B cell (primary cell): ENCODE measurements at regions not wholly inside any gene's neighbourhood (a gene's known extent, or its start where the extent isn't known, plus 50 kb on each side); places are given as distances from the start of the nearest gene placed in this dataset.

Experiments
- ATAC-seq: fragments of 200-7000 bp; cut with Tn5 transposase; one replicate; pipeline ENCODE4 v1.10.0; 2021; ENCODE audit warnings: low read depth, mild to moderate bottlenecking, moderate number of reproducible peaks, moderate library complexity
- CTCF ChIA-PET: fragments of 350-600 bp; sonication (Branson Sonifier 250); formaldehyde crosslinking; loops from one replicate; lab custom pipeline; 2021; ENCODE audit warnings: antibody characterized with exemption, inconsistent platforms; lab: Charles Lee
- POLR2A ChIA-PET: fragments of 350-600 bp; sonication (Branson Sonifier 250); formaldehyde crosslinking; loops from one replicate; lab custom pipeline; 2021; ENCODE audit warnings: antibody characterized with exemption; lab: Charles Lee
- DNase-seq: peaks from one replicate; pipeline ENCODE4 v3.0.0; 2013
- H2AFZ ChIP-seq: 2 replicates; pipeline ENCODE4 v1.6.1; 2012; ENCODE audit warnings: mild to moderate bottlenecking, low read depth, low read length; ENCODE audit not compliant: insufficient read depth, poor library complexity, severe bottlenecking
- H3K27ac ChIP-seq, 2 donors: 1 replicate in 1 of 2; 2 replicates in 1 of 2; pipeline ENCODE4 v1.5.1; 2012 to 2013; ENCODE audit warnings: low read length in 2 of 2, mild to moderate bottlenecking in 2 of 2, moderate library complexity in 1 of 2
- H3K27me3 ChIP-seq, 4 experiments: fragments of 200-600 bp in 1 of 4; sonication (generic) in 1 of 4; replicated peaks in 1 of 4; 1 replicate in 2 of 4; 2 replicates in 2 of 4; pipeline versions ENCODE4 v1.6.1 to v1.7.0; 2013 to 2016; ENCODE audit warnings: low read length in 3 of 4, mild to moderate bottlenecking in 2 of 4, mixed read lengths in 1 of 4, moderate library complexity in 1 of 4; ENCODE audit not compliant: insufficient read depth in 4 of 4, control insufficient read depth in 3 of 4; ENCODE audit errors: control extremely low read depth in 1 of 4
- H3K36me3 ChIP-seq, 2 experiments: replicated peaks in 1 of 2; 1 replicate in 1 of 2; 2 replicates in 1 of 2; pipeline versions ENCODE4 v1.6.1 to v1.7.1; 2013; ENCODE audit warnings: low read length in 1 of 2; ENCODE audit not compliant: insufficient read depth in 2 of 2, control insufficient read depth in 1 of 2; ENCODE audit errors: control extremely low read depth in 1 of 2, extremely low read depth in 1 of 2
- H3K4me1 ChIP-seq, 2 donors: fragments of 200-600 bp in 1 of 2; sonication (generic) in 1 of 2; 1 replicate in 1 of 2; 2 replicates in 1 of 2; pipeline versions ENCODE4 v1.5.1 to v1.6.1; 2013 to 2017; ENCODE audit warnings: low read length in 2 of 2; ENCODE audit not compliant: control insufficient read depth in 2 of 2, insufficient read depth in 2 of 2
- H3K4me2 ChIP-seq: replicated peaks from 2 replicates; pipeline ENCODE3; 2012; ENCODE audit warnings: mild to moderate bottlenecking, low read depth, low read length; ENCODE audit not compliant: poor library complexity, severe bottlenecking
- H3K4me3 ChIP-seq, 5 experiments: fragments of 200-600 bp in 1 of 5; sonication (generic) in 1 of 5; 1 replicate in 3 of 5; 2 replicates in 2 of 5; pipeline versions ENCODE4 v1.5.1 to v1.7.0; 2011 to 2016; ENCODE audit warnings: low read length in 4 of 5, mild to moderate bottlenecking in 4 of 5, low read depth in 2 of 5, control low read depth in 1 of 5, moderate library complexity in 1 of 5; ENCODE audit not compliant: insufficient read depth in 1 of 5; ENCODE audit errors: control extremely low read depth in 1 of 5, extremely low read depth in 1 of 5
- H3K79me2 ChIP-seq: fragments of 200-600 bp; sonication (generic); one replicate; pipeline ENCODE4 v1.6.0; 2016; ENCODE audit warnings: low read length; ENCODE audit not compliant: control insufficient read depth, insufficient read depth
- H3K9ac ChIP-seq: fragments of 200-600 bp; sonication (generic); 2 replicates; pipeline ENCODE4 v1.6.1; 2017; ENCODE audit warnings: mild to moderate bottlenecking, low read length, moderate library complexity
- H3K9me3 ChIP-seq, 3 donors: one replicate each; pipeline versions ENCODE4 v1.6.1 to v1.7.1; 2013; ENCODE audit warnings: low read length in 2 of 3; ENCODE audit not compliant: control insufficient read depth in 2 of 3, insufficient read depth in 1 of 3; ENCODE audit errors: control extremely low read depth in 1 of 3
- H4K20me1 ChIP-seq: 2 replicates; pipeline ENCODE4 v1.6.0; 2012; ENCODE audit warnings: mild to moderate bottlenecking, low read length; ENCODE audit not compliant: insufficient read depth, control insufficient read depth, poor library complexity, severe bottlenecking
- H3K27ac Mint-ChIP-seq: one replicate; pipeline ENCODE4 v1.8.0; 2021; ENCODE audit warnings: mixed read lengths
- H3K27me3 Mint-ChIP-seq: one replicate; pipeline ENCODE4 v1.8.0; 2021; ENCODE audit warnings: mixed read lengths
- H3K4me1 Mint-ChIP-seq: one replicate; pipeline ENCODE4 v1.8.0; 2021; ENCODE audit warnings: mixed read lengths
- H3K4me3 Mint-ChIP-seq: one replicate; pipeline ENCODE4 v1.8.0; 2021; ENCODE audit warnings: mixed read lengths
- H3K9me3 Mint-ChIP-seq: one replicate; pipeline ENCODE4 v1.8.0; 2022; ENCODE audit warnings: mixed read lengths; ENCODE audit not compliant: insufficient read depth
- CTCF ChIP-seq: fragments of 200-600 bp; IDR thresholded peaks from one replicate; pipeline ENCODE4 v1.8.0; 2022; ENCODE audit warnings: antibody characterized with exemption, mild to moderate bottlenecking
- EZH2 ChIP-seq: IDR thresholded peaks from 2 replicates; pipeline ENCODE4 v1.6.1; 2012; ENCODE audit warnings: borderline replicate concordance, low read depth, mild to moderate bottlenecking, moderate library complexity, low read length; ENCODE audit not compliant: insufficient read depth, poor library complexity, severe bottlenecking
- WGBS: methylation state at CpG from one replicate; pipeline ENCODE4 v1.1.5; 2013; ENCODE audit warnings: missing lambda C conversion rate; ENCODE audit not compliant: insufficient coverage; 5-methylcytosine and 5-hydroxymethylcytosine counted together
- intact Hi-C: fragments of 100-400 bp; cut with micrococcal nuclease; formaldehyde crosslinking; loops from one replicate; pipeline ENCODE4 v1.10.0; 2022

- Histone ChIP-seq H3K4me1 (no peaks in the 10 kb centered on the region), H3K9me3 (peaks cover 3 to 9% (median 9%) of the 10 kb centered on the region in 3 donors), H4K20me1 (no peaks in the 10 kb centered on the region), H3K79me2 (no peaks in the 10 kb centered on the region), H3K4me2 (no peak overlapping the region), H3K4me3 (no peak overlapping the region), H3K9ac (no peak overlapping the region), H3K27me3 (no peaks in the 10 kb centered on the region), H3K36me3 (no peaks in the 10 kb centered on the region), H3K27ac (no peak overlapping the region), H2AFZ (no peak overlapping the region)
- H3K9me3 Mint-ChIP-seq = peaks cover 8% of the 10 kb centered on the region
- ATAC-seq = no peak
- DNase-seq = no peak
- WGBS = no CpG with 5 or more reads among the region's 4 CpGs
- intact Hi-C loops = no loop called here
- no peak overlapping the region for H3K27ac Mint-ChIP-seq
- H3K4me1 Mint-ChIP-seq = no peaks in the 10 kb centered on the region
- H3K4me3 Mint-ChIP-seq = no peak overlapping the region
- TF ChIP-seq CTCF = no peak
- TF ChIP-seq EZH2 = no peak
- POLR2A ChIA-PET = no interaction called here
- no peaks in the 10 kb centered on the region for H3K27me3 Mint-ChIP-seq
- CTCF ChIA-PET = no interaction called here
These were observed 216.2 kb upstream of the LINC00305 start for GRCh38 chr18:64365106-64365505.

GRCh38 chr18:64337673-64338072 lies 188.8 kb upstream of the LINC00305 start:
- Histone ChIP-seq H4K20me1 (no peaks in the 10 kb centered on the region), H2AFZ (no peak overlapping the region), H3K27ac (no peak overlapping the region), H3K36me3 (no peaks in the 10 kb centered on the region), H3K79me2 (no peaks in the 10 kb centered on the region), H3K9me3 (peaks cover 0 to 1% (median 0%) of the 10 kb centered on the region in 3 donors), H3K4me2 (no peak overlapping the region), H3K4me1 (peaks cover 2 to 3% of the 10 kb centered on the region in 2 donors), H3K27me3 (no peaks in the 10 kb centered on the region), H3K4me3 (no peak overlapping the region), H3K9ac (no peak overlapping the region)
- Mint-ChIP-seq H3K27ac (no peak overlapping the region), H3K27me3 (no peaks in the 10 kb centered on the region), H3K9me3 (no peaks in the 10 kb centered on the region), H3K4me1 (no peaks in the 10 kb centered on the region), H3K4me3 (no peak overlapping the region)
- TF ChIP-seq CTCF (no peak), EZH2 (no peak)
- 100% methylated on average over 1 of the region's 3 CpGs for WGBS
- DNase-seq = no peak
- ChIA-PET CTCF (no interaction called here), POLR2A (no interaction called here)
- ATAC-seq = no peak
- intact Hi-C loops = no loop called here
